Activated CD4-positive, alpha-beta T cell treated with anti-CD3 and anti-CD28 coated beads for 36 hours (primary cell): ENCODE measurements at regions not wholly inside any gene's neighbourhood (a gene's known extent, or its start where the extent isn't known, plus 50 kb on each side); places are given as distances from the start of the nearest gene placed in this dataset.

ENCODE experiments used
- ATAC-seq: fragments of 200-7000 bp; cut with Tn5 transposase; one replicate; pipeline ENCODE4 v1.10.0; 2021; ENCODE audit warnings: mild to moderate bottlenecking, moderate library complexity
- CTCF ChIA-PET: fragments of 350-600 bp; sonication (Branson Sonifier 250); formaldehyde crosslinking; loops from one replicate; lab custom pipeline; 2021; ENCODE audit warnings: antibody characterized with exemption; lab: Charles Lee
- POLR2A ChIA-PET: fragments of 350-600 bp; sonication (Branson Sonifier 250); formaldehyde crosslinking; loops from one replicate; lab custom pipeline; 2021; ENCODE audit warnings: antibody characterized with exemption, inconsistent platforms; lab: Charles Lee
- DNase-seq: peaks from one replicate; pipeline ENCODE4 v3.0.0-alpha.2; 2020
- H3K27ac Mint-ChIP-seq: one replicate; pipeline ENCODE4 v1.8.0; 2021; ENCODE audit warnings: mixed read lengths
- H3K27me3 Mint-ChIP-seq: one replicate; pipeline ENCODE4 v1.8.0; 2021; ENCODE audit warnings: mixed read lengths
- H3K36me3 Mint-ChIP-seq: one replicate; pipeline ENCODE4 v1.8.0; 2021; ENCODE audit warnings: low read depth, mixed read lengths
- H3K4me1 Mint-ChIP-seq: one replicate; pipeline ENCODE4 v1.8.0; 2021; ENCODE audit warnings: mixed read lengths
- H3K4me3 Mint-ChIP-seq: one replicate; pipeline ENCODE4 v1.8.0; 2021; ENCODE audit warnings: mild to moderate bottlenecking, moderate library complexity, mixed read lengths
- H3K9me3 Mint-ChIP-seq: one replicate; pipeline ENCODE4 v1.8.0; 2021; ENCODE audit warnings: low read depth, mixed read lengths
- intact Hi-C, 2 experiments: fragments of 100-400 bp; cut with DNase I in 1 of 2; cut with micrococcal nuclease in 1 of 2; formaldehyde crosslinking; loops; one replicate each; pipeline versions ENCODE4 v1.14.2 to v1.15.1; 2022 to 2024; cut with DNase I, micrococcal nuclease

DNA sequence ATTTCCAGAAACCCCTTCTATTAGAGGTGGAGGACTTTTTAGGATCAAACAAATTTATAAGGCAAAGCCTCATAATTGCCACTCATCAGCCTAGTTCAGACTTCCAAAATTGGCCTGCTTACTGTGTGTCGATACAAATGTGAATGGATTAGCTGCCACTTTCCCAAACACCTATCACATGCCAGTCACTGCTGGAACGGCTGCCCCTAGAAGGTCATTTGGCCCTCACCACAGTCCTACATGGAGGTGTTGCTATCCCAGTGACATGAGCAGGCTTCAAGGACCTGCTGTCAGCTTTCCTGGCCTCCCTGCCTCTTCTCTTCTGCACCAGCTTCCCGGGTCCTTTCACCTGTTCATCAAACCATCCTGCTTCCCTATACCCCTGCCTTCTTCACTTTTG lies 279.2 kb upstream of the SKOR2 start:
- ChIA-PET CTCF (no interaction called here), POLR2A (no interaction called here)
- Mint-ChIP-seq H3K4me1 (no peaks in the 10 kb centered on the region), H3K27ac (no peak overlapping the region), H3K36me3 (no peaks in the 10 kb centered on the region), H3K4me3 (no peak overlapping the region), H3K27me3 (peaks cover 33% of the 10 kb centered on the region), H3K9me3 (no peaks in the 10 kb centered on the region)
- DNase-seq (no peak), ATAC-seq (no peak)
- intact Hi-C loops = no loop called here

DNA sequence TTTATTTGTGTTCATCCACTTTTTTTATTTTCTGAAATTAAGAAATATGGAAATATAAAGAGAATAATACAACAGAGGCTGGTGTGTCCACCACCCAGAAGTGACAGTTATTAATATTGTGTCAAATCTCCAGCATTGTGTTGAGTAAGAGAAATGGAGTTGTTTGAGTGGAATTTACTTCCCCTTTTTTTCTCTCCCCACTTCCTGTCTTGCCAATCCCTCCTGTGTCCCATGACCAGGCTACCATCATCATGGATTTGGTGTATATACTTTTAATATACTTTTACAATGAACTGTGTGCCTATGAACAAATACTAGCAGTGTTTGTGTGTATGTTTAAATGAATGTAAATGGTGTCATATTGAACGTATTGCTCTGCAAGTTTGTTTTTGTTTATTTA lies 276.9 kb upstream of the SKOR2 start:
- intact Hi-C loops = no loop called here

DNA sequence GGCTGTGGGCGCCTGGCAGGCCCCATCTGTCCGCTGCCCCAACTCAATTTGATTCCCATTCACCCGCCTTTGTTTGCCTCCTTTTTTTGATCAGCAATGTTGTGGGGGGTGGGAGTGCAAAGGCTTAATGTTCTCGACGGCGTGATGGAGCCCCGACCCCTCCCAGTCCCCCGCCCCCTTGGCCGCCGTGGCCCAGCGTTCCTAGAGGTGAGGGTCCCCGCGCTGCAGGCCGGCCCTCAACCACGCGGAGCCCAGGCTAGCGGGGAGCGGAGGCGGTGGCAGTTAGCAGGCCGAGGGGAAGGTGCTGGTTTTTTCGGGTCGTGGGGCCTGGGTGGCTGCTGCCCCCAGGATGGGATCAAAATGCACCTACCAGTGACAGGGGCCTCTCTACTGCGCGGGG lies 274.7 kb upstream of the SKOR2 start:
- Mint-ChIP-seq H3K27me3 (peaks cover 30% of the 10 kb centered on the region), H3K9me3 (no peaks in the 10 kb centered on the region), H3K4me1 (no peaks in the 10 kb centered on the region), H3K4me3 (no peak overlapping the region), H3K27ac (no peak overlapping the region), H3K36me3 (no peaks in the 10 kb centered on the region)
- ATAC-seq (no peak), DNase-seq (no peak)
- intact Hi-C loops = no loop called here
- ChIA-PET POLR2A (no interaction called here), CTCF (no interaction called here)

More for the DNA sequence above, 276.9 kb upstream of the SKOR2 start:
- DNase-seq (no peak), ATAC-seq (no peak)
- H3K9me3 Mint-ChIP-seq = no peaks in the 10 kb centered on the region
- H3K27me3 Mint-ChIP-seq = peaks cover 38% of the 10 kb centered on the region
- ChIA-PET CTCF (no interaction called here), POLR2A (no interaction called here)
- no peak overlapping the region for H3K27ac Mint-ChIP-seq
- H3K4me1 Mint-ChIP-seq = no peaks in the 10 kb centered on the region
- H3K4me3 Mint-ChIP-seq = no peak overlapping the region
- H3K36me3 Mint-ChIP-seq = no peaks in the 10 kb centered on the region

DNA sequence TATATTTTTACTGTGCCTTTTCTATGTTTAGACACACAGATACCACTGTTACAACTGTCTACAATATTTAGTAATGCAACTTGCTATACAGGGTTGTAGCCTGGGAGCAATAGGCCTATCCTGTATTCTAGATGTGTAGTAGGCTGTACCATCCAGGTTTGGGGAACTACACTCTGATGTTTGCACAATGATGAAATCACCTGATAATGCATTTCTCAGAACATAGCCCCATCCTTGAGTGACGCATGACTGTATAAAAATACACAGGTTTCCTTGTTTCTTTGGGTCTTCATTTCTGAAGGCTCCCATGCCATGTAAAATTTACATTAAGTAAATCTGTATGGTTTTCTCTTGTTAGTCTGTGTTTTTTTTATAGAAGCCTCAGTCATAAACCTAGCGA lies 270.9 kb upstream of the SKOR2 start:
- Mint-ChIP-seq H3K27me3 (peaks cover 10% of the 10 kb centered on the region), H3K4me1 (no peaks in the 10 kb centered on the region), H3K4me3 (no peak overlapping the region), H3K36me3 (no peaks in the 10 kb centered on the region), H3K27ac (no peak overlapping the region), H3K9me3 (no peaks in the 10 kb centered on the region)
- intact Hi-C loops = no loop called here
- no peak for ATAC-seq
- CTCF ChIA-PET = no interaction called here
- no peak for DNase-seq
- POLR2A ChIA-PET = no interaction called here

DNA sequence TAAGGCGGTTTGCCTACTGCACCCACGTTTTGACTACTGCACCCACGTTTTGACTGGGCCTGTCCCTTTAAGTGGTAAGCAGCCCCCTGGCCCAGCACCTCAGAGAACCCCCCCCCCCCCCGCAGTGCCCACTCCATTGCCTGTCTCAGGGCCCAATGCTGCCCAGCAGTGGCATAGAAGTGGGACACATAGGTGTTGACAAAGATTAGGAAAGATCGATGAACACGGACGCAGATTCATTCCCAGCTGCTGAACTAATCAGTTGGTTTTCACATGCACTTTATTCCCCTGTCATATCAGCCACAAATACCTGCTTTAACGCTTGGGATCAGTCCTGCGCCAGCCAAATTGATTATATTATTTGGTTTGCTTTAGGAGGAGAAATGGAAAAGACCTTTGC lies 268.8 kb upstream of the SKOR2 start:
- no peak for ATAC-seq
- POLR2A ChIA-PET = no interaction called here
- no peaks in the 10 kb centered on the region for H3K36me3 Mint-ChIP-seq
- H3K4me3 Mint-ChIP-seq = no peak overlapping the region
- DNase-seq = no peak
- H3K27ac Mint-ChIP-seq = no peak overlapping the region
- H3K4me1 Mint-ChIP-seq = no peaks in the 10 kb centered on the region
- CTCF ChIA-PET = no interaction called here
- intact Hi-C loops = no loop called here
- H3K27me3 Mint-ChIP-seq = peaks cover 4% of the 10 kb centered on the region
- H3K9me3 Mint-ChIP-seq = no peaks in the 10 kb centered on the region

DNA sequence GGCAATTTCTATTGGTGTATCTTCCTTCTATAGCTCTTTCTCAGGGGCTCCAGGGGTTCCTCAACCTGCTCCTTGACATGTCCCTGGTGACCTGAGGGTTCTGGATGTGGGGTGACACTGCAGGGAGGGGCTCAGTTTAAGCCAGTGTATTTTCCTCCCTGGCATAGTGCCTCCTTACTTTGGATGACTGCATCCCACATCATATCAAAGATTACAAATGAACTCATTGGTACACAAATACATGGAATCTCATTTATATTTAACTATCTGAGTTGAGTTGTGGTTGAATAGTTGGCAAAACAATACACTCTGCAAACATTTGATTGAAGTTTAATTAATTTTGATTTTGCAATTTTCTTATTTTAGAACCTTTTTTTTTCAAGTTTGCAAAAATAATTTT lies 268.2 kb upstream of the SKOR2 start:
- no peak for ATAC-seq
- Mint-ChIP-seq H3K9me3 (no peaks in the 10 kb centered on the region), H3K4me3 (no peak overlapping the region), H3K36me3 (no peaks in the 10 kb centered on the region), H3K27me3 (peaks cover 2% of the 10 kb centered on the region), H3K4me1 (no peaks in the 10 kb centered on the region), H3K27ac (no peak overlapping the region)
- CTCF ChIA-PET = no interaction called here
- POLR2A ChIA-PET = no interaction called here
- intact Hi-C loops = no loop called here
- DNase-seq = no peak

DNA sequence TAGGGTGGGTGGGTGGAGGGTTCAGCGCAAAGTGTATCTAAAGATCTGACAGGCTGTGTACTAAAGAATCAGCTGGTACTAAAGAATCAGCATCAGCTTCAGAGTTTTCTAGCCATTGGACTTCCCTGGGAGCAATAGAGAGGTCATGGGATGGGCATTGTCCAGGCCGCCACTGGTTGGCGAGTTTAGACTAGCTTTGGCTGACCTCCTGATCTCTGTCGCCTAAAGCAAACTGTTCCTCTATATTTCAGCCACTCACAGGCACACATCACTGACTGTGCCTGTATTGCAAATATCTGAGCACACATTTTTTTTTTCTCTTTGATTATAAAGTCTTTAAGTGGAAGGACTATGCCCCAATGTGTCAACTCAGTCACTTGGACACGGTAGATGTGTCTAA lies 267.8 kb upstream of the SKOR2 start:
- Mint-ChIP-seq H3K9me3 (no peaks in the 10 kb centered on the region), H3K27ac (no peak overlapping the region), H3K36me3 (no peaks in the 10 kb centered on the region), H3K27me3 (peaks cover 2% of the 10 kb centered on the region), H3K4me1 (no peaks in the 10 kb centered on the region), H3K4me3 (no peak overlapping the region)
- ChIA-PET CTCF (no interaction called here), POLR2A (interaction anchor here (0.7 kb wide), 1 partner anchor 58 kb away, joined by 8 read pairs; no protein-coding TSS in a partner anchor)
- DNase-seq (no peak), ATAC-seq (no peak)
- intact Hi-C loops = no loop called here

DNA sequence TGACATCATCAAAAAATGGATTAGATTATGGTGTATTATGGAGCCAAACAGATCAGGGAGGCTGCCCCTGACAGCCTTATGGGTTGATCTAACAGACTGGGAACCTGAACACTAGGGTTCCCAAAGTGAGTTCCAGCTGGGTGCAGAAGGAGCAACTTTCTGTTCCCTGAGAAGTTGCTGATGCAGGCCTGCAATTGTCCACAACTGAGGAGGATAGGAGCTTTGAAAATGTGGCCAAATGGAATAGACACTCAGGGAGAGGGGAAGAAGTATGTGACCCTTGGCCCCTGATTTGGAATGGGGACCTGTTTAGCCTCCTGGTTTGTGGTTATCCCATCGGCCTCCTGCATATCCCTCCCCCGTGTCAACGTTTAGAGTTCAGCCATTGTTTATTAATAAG lies 262.2 kb upstream of the SKOR2 start:
- Mint-ChIP-seq H3K27ac (no peak overlapping the region), H3K9me3 (no peaks in the 10 kb centered on the region)
- CTCF ChIA-PET = no interaction called here

DNA sequence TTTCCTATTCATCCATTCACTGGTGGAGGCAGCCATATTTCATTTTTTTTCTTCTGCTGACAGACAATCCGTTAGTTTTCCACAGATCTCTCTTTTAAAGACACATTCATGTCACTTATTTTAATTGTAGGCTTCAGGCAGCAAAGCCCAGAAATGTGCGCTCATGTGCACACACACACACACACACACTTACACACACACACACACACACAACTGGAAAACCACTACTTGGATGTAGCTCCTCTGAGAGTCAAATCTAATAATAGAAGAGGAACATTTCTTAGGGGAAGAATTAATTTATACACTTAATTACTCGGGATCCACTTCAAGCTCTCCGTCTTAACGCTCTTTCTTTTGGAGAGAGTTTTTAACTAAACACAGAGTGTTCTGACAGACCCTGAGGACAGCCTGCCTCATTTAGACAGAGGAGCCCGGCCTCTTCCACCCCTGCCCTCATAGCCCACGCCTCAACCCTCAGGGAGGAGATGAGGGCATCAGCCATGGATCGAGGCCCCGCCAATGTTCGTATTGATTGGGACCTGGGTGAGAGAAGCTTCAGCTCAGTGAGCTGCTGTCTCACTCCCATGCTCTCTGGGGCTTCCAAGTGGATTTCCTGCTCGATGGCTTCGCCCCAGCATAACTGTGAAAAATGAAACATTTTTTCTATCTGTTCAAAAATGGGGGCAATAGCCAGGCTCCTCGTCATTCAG lies 261.4 kb upstream of the SKOR2 start:
- ChIA-PET POLR2A (no interaction called here), CTCF (no interaction called here)
- ATAC-seq = no peak
- Mint-ChIP-seq H3K27me3 (peaks cover 2% of the 10 kb centered on the region), H3K9me3 (no peaks in the 10 kb centered on the region), H3K27ac (no peak overlapping the region), H3K4me1 (no peaks in the 10 kb centered on the region), H3K4me3 (no peak overlapping the region), H3K36me3 (no peaks in the 10 kb centered on the region)
- no peak for DNase-seq
- intact Hi-C loops = no loop called here

More for the DNA sequence above, 262.2 kb upstream of the SKOR2 start:
- ATAC-seq (no peak), DNase-seq (no peak)
- intact Hi-C loops = no loop called here
- POLR2A ChIA-PET = no interaction called here
- Mint-ChIP-seq H3K27me3 (peaks cover 2% of the 10 kb centered on the region), H3K4me1 (no peaks in the 10 kb centered on the region), H3K36me3 (no peaks in the 10 kb centered on the region), H3K4me3 (no peak overlapping the region)

DNA sequence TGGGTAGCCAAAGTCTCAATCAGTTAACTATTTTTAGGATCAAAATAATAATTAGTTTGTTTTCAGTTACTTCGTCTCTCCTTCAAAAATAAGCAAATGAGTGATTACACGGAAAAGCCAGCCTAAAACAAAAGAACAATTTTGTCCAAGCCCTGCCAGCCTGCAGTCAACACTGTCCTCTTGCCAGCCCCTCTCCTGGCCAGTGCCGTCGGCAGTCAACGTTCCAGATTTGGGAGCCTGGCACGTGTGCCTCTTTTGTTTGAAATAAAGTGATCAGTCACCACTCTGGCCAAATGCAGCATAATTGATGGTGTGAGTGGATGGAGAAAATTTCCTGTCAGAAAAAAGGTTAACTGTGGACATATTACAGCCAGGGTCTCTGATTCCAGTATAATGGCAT lies 260.6 kb upstream of the SKOR2 start:
- H3K27me3 Mint-ChIP-seq = peaks cover 2% of the 10 kb centered on the region
- no peaks in the 10 kb centered on the region for H3K4me1 Mint-ChIP-seq
- no peak for ATAC-seq
- no peak overlapping the region for H3K27ac Mint-ChIP-seq
- ChIA-PET CTCF (no interaction called here), POLR2A (no interaction called here)
- no peak for DNase-seq
- H3K36me3 Mint-ChIP-seq = no peaks in the 10 kb centered on the region
- no peak overlapping the region for H3K4me3 Mint-ChIP-seq
- H3K9me3 Mint-ChIP-seq = no peaks in the 10 kb centered on the region
- intact Hi-C loops = no loop called here

DNA sequence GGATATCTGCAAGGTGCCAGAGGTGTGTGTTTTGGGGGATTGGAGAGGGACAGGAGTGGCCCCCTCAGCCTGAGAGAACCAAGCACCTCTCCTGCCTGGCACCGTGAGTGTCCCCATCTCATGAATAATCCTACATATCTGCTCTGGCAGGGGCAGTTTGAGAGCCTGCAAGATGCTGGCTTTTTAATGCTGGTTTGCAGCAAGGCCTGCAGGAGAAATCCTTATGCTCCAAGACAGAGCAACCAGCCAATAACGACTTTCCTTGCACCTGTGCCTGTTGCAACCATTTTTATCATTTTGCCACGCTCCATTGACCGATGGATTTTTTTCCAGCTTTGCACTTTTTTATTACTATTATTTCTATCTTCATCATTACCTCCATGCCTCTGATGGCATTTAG lies 259.4 kb upstream of the SKOR2 start:
- Mint-ChIP-seq H3K27ac (no peak overlapping the region), H3K36me3 (no peaks in the 10 kb centered on the region)
- intact Hi-C loops = no loop called here

DNA sequence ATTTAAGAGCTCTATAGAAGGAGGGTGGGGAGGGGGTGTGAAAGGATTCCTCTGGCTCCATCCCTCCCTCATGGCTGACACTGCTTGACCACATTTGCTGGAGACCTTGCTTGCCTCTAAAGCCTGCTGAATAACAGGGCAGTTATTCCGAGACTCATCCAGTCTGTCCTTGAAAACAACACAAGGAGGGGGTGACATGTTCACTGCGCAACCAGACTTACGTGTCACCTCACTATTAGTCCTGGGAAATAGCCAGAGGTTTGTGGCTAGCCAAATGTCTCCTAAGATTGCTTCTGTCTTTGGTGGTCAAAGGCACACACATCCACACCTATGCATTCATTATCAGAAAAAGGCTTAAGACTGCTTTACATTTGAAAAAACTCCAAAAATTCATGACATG lies 256.2 kb upstream of the SKOR2 start:
- ChIA-PET CTCF (interaction anchor here (0.6 to 0.7 kb wide), 2 partner anchors 59 to 188 kb away, joined by 3 read pairs; no protein-coding TSS in a partner anchor), POLR2A (no interaction called here)
- Mint-ChIP-seq H3K4me3 (no peak overlapping the region), H3K9me3 (no peaks in the 10 kb centered on the region), H3K36me3 (no peaks in the 10 kb centered on the region), H3K27me3 (no peaks in the 10 kb centered on the region), H3K4me1 (no peaks in the 10 kb centered on the region), H3K27ac (no peak overlapping the region)
- intact Hi-C loops = no loop called here
- DNase-seq = no peak
- no peak for ATAC-seq

More for the DNA sequence above, 259.4 kb upstream of the SKOR2 start:
- no peaks in the 10 kb centered on the region for H3K4me1 Mint-ChIP-seq
- no peaks in the 10 kb centered on the region for H3K9me3 Mint-ChIP-seq
- no peak for ATAC-seq
- ChIA-PET CTCF (interaction anchor here (0.8 kb wide), 1 partner anchor 245 kb away, joined by 3 read pairs; no protein-coding TSS in a partner anchor), POLR2A (no interaction called here)
- H3K27me3 Mint-ChIP-seq = peaks cover 2% of the 10 kb centered on the region
- DNase-seq = no peak
- no peak overlapping the region for H3K4me3 Mint-ChIP-seq
